GM12878 (cell line): ENCODE measurements at regions not wholly inside any gene's neighbourhood (a gene's known extent, or its start where the extent isn't known, plus 50 kb on each side); places are given as distances from the start of the nearest gene placed in this dataset.

Experiments
- ATAC-seq: fragments of 200-7000 bp; cut with Tn5 transposase; 3 replicates; pipeline ENCODE4 v1.9.1; 2020; ENCODE audit warnings: mild to moderate bottlenecking, moderate library complexity
- BruUV-seq: library from RNA; stranded (reverse); fragments of 400-500 nt; replicated peaks from 2 replicates; lab custom pipeline; 2021; lab: Mats Ljungman, UMichigan
- CTCF ChIA-PET: fragments of 300-600 bp; sonication (Branson Sonifier 250); formaldehyde crosslinking; extraction: SDS; loops from one replicate; lab custom pipeline; 2021; ENCODE audit warnings: inconsistent platforms; lab: Yijun Ruan, JAX
- POLR2A ChIA-PET: fragments of 350-600 bp; formaldehyde crosslinking; extraction: SDS; loops from one replicate; lab custom pipeline; 2021; ENCODE audit warnings: inconsistent platforms; lab: Charles Lee
- RAD21 ChIA-PET: fragments of 300-600 bp; sonication (Branson Sonifier 250); formaldehyde crosslinking; loops from one replicate; lab custom pipeline; 2023; ENCODE audit warnings: antibody characterized with exemption; ENCODE audit not compliant: unreplicated experiment; lab: Charles Lee
- SMC1A ChIA-PET: fragments of 300-600 bp; sonication (Branson Sonifier 250); formaldehyde crosslinking; loops from one replicate; lab custom pipeline; 2023; ENCODE audit not compliant: unreplicated experiment, uncharacterized antibody; lab: Charles Lee
- DNase-seq: peaks from one replicate; pipeline ENCODE4 v3.0.0-alpha.2; 2011; ENCODE audit warnings: low read depth, low spot score
- FAIRE-seq: peaks from 3 replicates; lab custom pipeline; 2011; peaks lifted over from hg19 to GRCh38; lab: Jason Lieb, UNC
- H2AFZ ChIP-seq: 2 replicates; pipeline ENCODE4 v1.6.0; 2011; ENCODE audit warnings: low read depth, low read length, control low read depth; ENCODE audit not compliant: control insufficient read depth
- H3K27ac ChIP-seq: 2 replicates; pipeline ENCODE4 v1.5.1; 2011; ENCODE audit warnings: control low read depth; ENCODE audit not compliant: control insufficient read depth, insufficient read depth
- H3K27me3 ChIP-seq, 2 experiments: replicated peaks in 1 of 2; 2 replicates each; pipeline versions ENCODE4 v1.6.0 to v1.6.1; 2011; ENCODE audit warnings: low read length in 1 of 2; ENCODE audit not compliant: control insufficient read depth in 2 of 2, insufficient read depth in 2 of 2
- H3K36me3 ChIP-seq, 2 experiments: 2 replicates each; pipeline ENCODE4 v1.5.1; 2011; ENCODE audit warnings: low read length in 1 of 2; ENCODE audit not compliant: control insufficient read depth in 2 of 2, insufficient read depth in 2 of 2
- H3K4me1 ChIP-seq: 2 replicates; pipeline ENCODE4 v1.6.1; 2011; ENCODE audit warnings: mild to moderate bottlenecking, low read length, moderate library complexity, mixed read lengths; ENCODE audit not compliant: control insufficient read depth, insufficient read depth
- H3K4me2 ChIP-seq: 2 replicates; pipeline ENCODE4 v1.6.0; 2011; ENCODE audit warnings: control low read depth; ENCODE audit not compliant: control insufficient read depth, insufficient read depth
- H3K4me3 ChIP-seq: fragments of 200-600 bp; sonication (generic); 2 replicates; pipeline ENCODE4 v1.5.1; 2016
- H3K79me2 ChIP-seq: 2 replicates; pipeline ENCODE4 v1.6.0; 2011; ENCODE audit warnings: low read length; ENCODE audit not compliant: control insufficient read depth, insufficient read depth
- H3K9ac ChIP-seq: 2 replicates; pipeline ENCODE4 v1.8.0; 2011; ENCODE audit warnings: low read length, control low read depth, mixed read lengths; ENCODE audit not compliant: control insufficient read depth, insufficient read depth
- H3K9me3 ChIP-seq: replicated peaks from 3 replicates; pipeline ENCODE4 v1.5.1; 2011; ENCODE audit warnings: mild to moderate bottlenecking, low read length; ENCODE audit not compliant: control insufficient read depth, insufficient read depth
- H4K20me1 ChIP-seq: 2 replicates; pipeline ENCODE4 v1.6.0; 2011; ENCODE audit not compliant: control insufficient read depth, insufficient read depth
- ATF7 ChIP-seq: fragments of 450-650 bp; IDR thresholded peaks from 2 replicates; pipeline ENCODE4 v1.6.1; 2016; ENCODE audit warnings: low read depth, mild to moderate bottlenecking
- CEBPZ ChIP-seq: fragments of 150-350 bp; IDR thresholded peaks from 2 replicates; pipeline ENCODE4 v1.6.1; 2016; ENCODE audit warnings: low read depth, low read length
- E4F1 ChIP-seq: fragments of 450-650 bp; IDR thresholded peaks from 2 replicates; pipeline ENCODE4 v1.6.1; 2018; ENCODE audit warnings: borderline replicate concordance, mild to moderate bottlenecking; ENCODE audit not compliant: partially characterized antibody
- FOXM1 ChIP-seq: IDR thresholded peaks from 2 replicates; pipeline ENCODE4 v1.6.1; 2012; ENCODE audit warnings: low read depth, mild to moderate bottlenecking, inconsistent platforms, low read length, moderate library complexity
- MTA2 ChIP-seq: fragments of 450-650 bp; IDR thresholded peaks from 2 replicates; pipeline ENCODE4 v1.6.1; 2016; ENCODE audit warnings: low read depth, mild to moderate bottlenecking, moderate library complexity
- NFIC ChIP-seq: IDR thresholded peaks from 2 replicates; pipeline ENCODE4 v1.6.1; 2012; ENCODE audit warnings: low read depth, mild to moderate bottlenecking, inconsistent platforms, low read length, moderate library complexity
- NR2C1 ChIP-seq: fragments of 450-650 bp; IDR thresholded peaks from 2 replicates; pipeline ENCODE4 v1.6.1; 2017; ENCODE audit warnings: antibody characterized with exemption, mild to moderate bottlenecking, moderate library complexity
- PAX8 ChIP-seq: fragments of 450-650 bp; IDR thresholded peaks from 2 replicates; pipeline ENCODE4 v1.6.1; 2017; ENCODE audit warnings: mild to moderate bottlenecking, moderate library complexity
- SIX5 ChIP-seq: IDR thresholded peaks from 2 replicates; pipeline ENCODE4 v1.6.1; 2011; ENCODE audit warnings: mild to moderate bottlenecking, low read depth, low read length, moderate library complexity; ENCODE audit not compliant: severe bottlenecking
- WGBS: methylation state at CpG from one replicate; pipeline ENCODE4 v1.1.6; 2016; ENCODE audit warnings: low lambda C conversion rate; ENCODE audit not compliant: insufficient replicate concordance, insufficient coverage; ENCODE audit errors: missing lambda C conversion rate; 5-methylcytosine and 5-hydroxymethylcytosine counted together
- in situ Hi-C: fragments of 300-500 bp; cut with MboI; formaldehyde crosslinking; loops from 9 replicates; pipeline ENCODE4 v1.14.3; 2018; ENCODE audit warnings: mixed read lengths
- intact Hi-C: fragments of 100-400 bp; cut with micrococcal nuclease; formaldehyde crosslinking; loops from one replicate; pipeline ENCODE4 v1.14.2; 2022; ENCODE audit not compliant: unreplicated experiment

- no peak for DNase-seq
- POLR2A ChIA-PET, result interaction anchor here (0.6 kb wide), 1 partner anchor 97 kb away, joined by 4 read pairs; no protein-coding TSS in a partner anchor
- FAIRE-seq, result no peak
- Histone ChIP-seq H4K20me1 (no peaks in the 10 kb centered on the region), H3K4me3 (no peak overlapping the region), H2AFZ (no peak overlapping the region), H3K4me1 (no peaks in the 10 kb centered on the region), H3K36me3 (no peaks in the 10 kb centered on the region), H3K9me3 (no peaks in the 10 kb centered on the region), H3K79me2 (no peaks in the 10 kb centered on the region), H3K4me2 (no peak overlapping the region), H3K9ac (no peak overlapping the region), H3K27ac (no peak overlapping the region), H3K27me3 (no peaks in the 10 kb centered on the region)
- WGBS, result 17% methylated on average over 5 of the region's 5 CpGs
- CTCF ChIA-PET, result interaction anchor here (0.6 to 1.6 kb wide), 4 partner anchors 26 to 1689 kb away, joined by 3 to 6 read pairs (median 4); no protein-coding TSS in a partner anchor
- BruUV-seq, result no TSS peak
- intact Hi-C loops (no loop called here), in situ Hi-C loops (no loop called here)
- ATAC-seq, result no peak
- TF ChIP-seq PAX8 (no peak), MTA2 (no peak), NFIC (no peak), FOXM1 (no peak), CEBPZ (no peak), SIX5 (no peak), E4F1 (no peak), ATF7 (no peak), NR2C1 (no peak)
- TF ChIP-seq, all 136 proteins: peak for 0
- SMC1A ChIA-PET, result interaction anchor here (0.8 to 1.2 kb wide), 2 partner anchors 92 to 156 kb away, joined by 3 read pairs; no protein-coding TSS in a partner anchor
- RAD21 ChIA-PET, result interaction anchor here (0.6 kb wide), 1 partner anchor 18 kb away, joined by 3 read pairs; no protein-coding TSS in a partner anchor
These were observed 55.5 kb upstream of the CPHXL start for GRCh38 chr16:75781683-75782343.
